ENCODE measurements at regions not wholly inside any gene's neighbourhood (a gene's known extent, or its start where the extent isn't known, plus 50 kb on each side); places are given as distances from the start of the nearest gene placed in this dataset.

DNA sequence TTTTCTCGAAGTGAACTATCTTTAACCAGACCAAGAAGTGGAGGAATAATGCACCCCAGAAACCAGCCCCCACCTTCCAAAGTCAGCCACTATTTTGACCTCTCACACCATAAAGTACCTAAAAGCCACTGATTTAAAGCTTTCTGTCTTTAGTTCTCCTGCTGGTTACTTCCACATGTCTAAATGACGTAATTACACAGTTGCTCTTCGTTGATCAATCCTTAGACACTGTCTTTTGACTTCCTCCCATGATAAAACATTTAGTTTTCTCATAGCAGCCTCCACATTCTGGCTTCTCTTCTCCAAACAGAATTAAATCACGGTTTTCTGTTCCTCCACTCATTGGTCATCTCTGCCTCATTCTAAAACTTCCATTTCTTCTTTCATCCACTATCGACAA, 294.4 kb upstream of the N4BP1 start:
- ChIA-PET POLR2A (no interaction called here), CTCF (no interaction called here)
- Histone ChIP-seq H3K27me3 (ENCODE audit: control insufficient read depth, insufficient read depth, low read length) (no peaks in the 10 kb centered on the region; the same call in none of the 2 replicates), H3K36me3 (ENCODE audit: control insufficient read depth, insufficient read depth, low read length) (no peaks in the 10 kb centered on the region), H3K4me3 (ENCODE audit: low read depth, low read length) (no peak overlapping the region)
- no peak for TF ChIP-seq CTCF (IDR thresholded peaks at IDR 0.05; ENCODE audit: insufficient read depth, low read depth, low read length)
- DNase-seq (ENCODE audit: low read depth) = no peak

DNA sequence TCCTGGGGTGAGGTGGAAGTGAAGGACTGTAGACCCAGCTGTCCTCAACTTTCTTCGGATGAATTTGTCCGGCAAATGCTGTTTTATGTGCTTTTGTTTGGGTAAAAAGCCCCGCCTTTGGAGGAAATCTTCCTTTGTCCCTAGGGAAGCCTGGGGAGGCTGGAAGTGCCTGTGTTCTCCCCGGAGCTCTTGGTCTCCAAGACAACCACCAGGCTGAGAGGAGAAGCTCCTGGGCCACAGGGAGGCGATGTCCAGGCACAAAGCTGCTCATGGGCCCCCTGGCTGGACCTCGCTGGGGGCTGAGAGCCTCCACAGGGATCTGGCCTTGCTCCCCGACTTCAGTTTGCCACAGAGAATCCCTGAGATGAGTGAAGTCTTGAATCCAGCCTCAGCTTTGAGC, 293.1 kb upstream of the N4BP1 start:
- H3K27me3 ChIP-seq (ENCODE audit: control insufficient read depth, insufficient read depth, low read length) = no peaks in the 10 kb centered on the region; the same call in none of the 2 replicates
- no peaks in the 10 kb centered on the region for H3K36me3 ChIP-seq (ENCODE audit: control insufficient read depth, insufficient read depth, low read length)
- ChIA-PET POLR2A (no interaction called here), CTCF (interaction anchor here (1.3 kb wide), 1 partner anchor 446 kb away, joined by 3 read pairs; no protein-coding TSS in a partner anchor)
- TF ChIP-seq CTCF (IDR thresholded peaks at IDR 0.05; ENCODE audit: insufficient read depth, low read depth, low read length) = no peak
- no peak for DNase-seq (ENCODE audit: low read depth)
- H3K4me3 ChIP-seq (ENCODE audit: low read depth, low read length) = no peak overlapping the region

DNA sequence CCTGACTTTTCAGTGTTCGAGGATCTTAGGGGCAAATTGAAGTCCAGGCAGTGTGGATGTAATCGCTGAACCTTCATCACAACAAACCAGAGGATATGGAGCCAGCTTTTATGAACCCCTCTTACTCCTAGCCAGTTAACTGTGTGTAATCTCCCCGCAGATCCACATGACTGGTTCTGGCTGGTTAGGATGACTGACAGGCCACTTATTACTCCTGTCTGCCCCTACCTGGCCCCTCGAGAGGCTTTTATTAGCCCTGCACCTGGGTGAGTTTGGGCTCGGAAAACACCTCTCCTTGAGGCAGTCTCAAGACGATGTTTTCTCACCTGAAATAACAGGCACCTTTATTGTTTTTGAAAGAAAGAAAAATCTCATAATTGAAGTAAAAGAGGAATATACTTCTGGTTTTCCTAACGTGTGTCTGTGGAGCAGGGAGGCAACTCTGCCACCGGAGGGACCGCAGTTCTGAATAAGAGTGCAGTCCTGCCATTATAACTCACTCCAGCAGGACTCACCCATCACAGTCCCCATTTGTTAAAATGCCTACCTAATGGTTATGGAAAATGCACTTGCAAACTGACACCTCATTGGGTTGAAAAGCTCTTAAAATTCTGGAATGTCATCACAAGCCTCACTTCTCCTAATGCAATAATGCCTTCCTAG, 291.9 kb upstream of the N4BP1 start:
- peak; percentile 47 for TF ChIP-seq CTCF (IDR thresholded peaks at IDR 0.05; ENCODE audit: insufficient read depth, low read depth, low read length)
- no peaks in the 10 kb centered on the region; the same call in none of the 2 replicates for H3K27me3 ChIP-seq (ENCODE audit: control insufficient read depth, insufficient read depth, low read length)
- ChIA-PET POLR2A (no interaction called here), CTCF (interaction anchor here (0.9 to 1.3 kb wide), 2 partner anchors 447 to 450 kb away, joined by 3 read pairs; no protein-coding TSS in a partner anchor)
- H3K36me3 ChIP-seq (ENCODE audit: control insufficient read depth, insufficient read depth, low read length) = no peaks in the 10 kb centered on the region
- no peak for DNase-seq (ENCODE audit: low read depth)
- H3K4me3 ChIP-seq (ENCODE audit: low read depth, low read length) = no peak overlapping the region

GRCh38 chr16:48899500-48899899, 289.5 kb upstream of the N4BP1 start:
- Histone ChIP-seq H3K36me3 (ENCODE audit: control insufficient read depth, insufficient read depth, low read length) (no peaks in the 10 kb centered on the region), H3K27me3 (ENCODE audit: control insufficient read depth, insufficient read depth, low read length) (no peaks in the 10 kb centered on the region; the same call in none of the 2 replicates), H3K4me3 (ENCODE audit: low read depth, low read length) (no peak overlapping the region)
- POLR2A ChIA-PET = no interaction called here
- CTCF ChIA-PET = interaction anchor here (0.6 kb wide), 1 partner anchor 242 kb away, joined by 3 read pairs; no protein-coding TSS in a partner anchor
- DNase-seq (ENCODE audit: low read depth) = no peak
- TF ChIP-seq CTCF (IDR thresholded peaks at IDR 0.05; ENCODE audit: insufficient read depth, low read depth, low read length) = no peak

GRCh38 chr16:48897698-48898205, 287.8 kb upstream of the N4BP1 start:
- CTCF ChIA-PET = no interaction called here

More at GRCh38 chr16:48897698-48898205, 287.8 kb upstream of the N4BP1 start:
- DNase-seq (ENCODE audit: low read depth) = no peak
- H3K4me3 ChIP-seq (ENCODE audit: low read depth, low read length) = no peak overlapping the region
- H3K36me3 ChIP-seq (ENCODE audit: control insufficient read depth, insufficient read depth, low read length) = no peaks in the 10 kb centered on the region
- no peaks in the 10 kb centered on the region; the same call in 1 of the 2 replicates for H3K27me3 ChIP-seq (ENCODE audit: control insufficient read depth, insufficient read depth, low read length)
- no peak for TF ChIP-seq CTCF (IDR thresholded peaks at IDR 0.05; ENCODE audit: insufficient read depth, low read depth, low read length)
- POLR2A ChIA-PET = no interaction called here

All from BJ (cell line).